Neutrophil (primary cell): ENCODE measurements at regions not wholly inside any gene's neighbourhood (a gene's known extent, or its start where the extent isn't known, plus 50 kb on each side); places are given as distances from the start of the nearest gene placed in this dataset.

Experiments
- H3K27ac ChIP-seq: fragments of 200-600 bp; sonication (generic); 2 replicates; pipeline ENCODE4 v1.5.1; 2016; ENCODE audit warnings: mild to moderate bottlenecking, moderate library complexity
- H3K27me3 ChIP-seq: fragments of 200-600 bp; sonication (generic); 2 replicates; pipeline ENCODE4 v1.6.0; 2016; ENCODE audit warnings: mild to moderate bottlenecking
- H3K36me3 ChIP-seq: fragments of 200-600 bp; sonication (generic); 2 replicates; pipeline ENCODE4 v1.5.1; 2017
- H3K4me1 ChIP-seq, 2 experiments: fragments of 200-600 bp in 1 of 2; sonication (generic) in 1 of 2; 1 replicate in 1 of 2; 2 replicates in 1 of 2; pipeline versions ENCODE4 v1.5.1 to v1.6.1; 2013 to 2016; ENCODE audit warnings: low read depth in 1 of 2, low read length in 1 of 2, mild to moderate bottlenecking in 1 of 2, moderate library complexity in 1 of 2; ENCODE audit not compliant: control insufficient read depth in 1 of 2, insufficient read depth in 1 of 2
- H3K4me3 ChIP-seq, 2 experiments: fragments of 200-600 bp in 1 of 2; sonication (generic) in 1 of 2; 1 replicate in 1 of 2; 2 replicates in 1 of 2; pipeline ENCODE4 v1.5.1; 2013 to 2016; ENCODE audit warnings: low read depth in 1 of 2, low read length in 1 of 2, mild to moderate bottlenecking in 1 of 2, moderate library complexity in 1 of 2
- H3K9me3 ChIP-seq: fragments of 200-600 bp; sonication (generic); 2 replicates; pipeline ENCODE4 v1.5.1; 2016
- TF ChIP-seq, protein P1 (sequence below): fragments of 200-600 bp; sonication (generic); IDR thresholded peaks from 2 replicates; pipeline ENCODE4 v1.5.1; 2016; ENCODE audit warnings: antibody characterized with exemption

DNA sequence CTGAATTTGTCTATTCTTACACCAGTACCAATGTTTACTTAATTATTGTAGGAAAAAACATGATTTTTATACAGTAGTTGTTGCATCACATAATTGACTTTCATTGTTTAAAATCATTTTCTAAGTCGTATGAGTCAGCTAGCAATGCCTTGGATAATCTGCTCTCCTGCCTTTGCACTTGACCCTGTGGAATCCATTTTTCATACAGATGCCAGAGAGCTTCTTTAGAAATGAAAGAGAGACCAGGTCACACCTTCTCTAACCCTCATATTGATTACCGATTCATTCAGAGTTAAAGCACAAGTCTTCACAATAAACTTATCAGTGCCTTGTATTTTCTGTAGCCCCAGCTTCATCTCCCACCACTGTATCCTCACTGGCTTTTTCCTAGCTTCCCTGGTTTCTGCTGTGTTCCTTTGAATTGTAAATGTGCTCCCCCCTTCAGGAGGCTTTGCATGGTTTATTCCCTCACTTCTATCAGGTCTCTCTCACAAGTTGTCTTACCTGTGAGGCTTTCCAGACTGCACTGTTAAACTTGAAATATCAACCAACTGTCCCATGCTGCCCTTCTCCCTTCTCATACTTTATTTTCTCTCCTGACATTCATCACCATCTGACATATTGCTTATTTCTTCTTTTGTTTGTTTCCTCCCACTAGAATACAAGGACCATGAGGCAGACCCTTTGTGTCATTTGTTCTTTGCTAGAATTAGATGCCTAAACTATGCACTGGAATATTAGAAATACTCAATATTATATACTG lies 662.0 kb upstream of the GBE1 start:
- H3K27me3 ChIP-seq: no peaks in the 10 kb centered on the region
- H3K27ac ChIP-seq: no peak overlapping the region
- no peaks in the 10 kb centered on the region for H3K36me3 ChIP-seq
- H3K9me3 ChIP-seq: no peaks in the 10 kb centered on the region
- TF ChIP-seq, protein P1, sequence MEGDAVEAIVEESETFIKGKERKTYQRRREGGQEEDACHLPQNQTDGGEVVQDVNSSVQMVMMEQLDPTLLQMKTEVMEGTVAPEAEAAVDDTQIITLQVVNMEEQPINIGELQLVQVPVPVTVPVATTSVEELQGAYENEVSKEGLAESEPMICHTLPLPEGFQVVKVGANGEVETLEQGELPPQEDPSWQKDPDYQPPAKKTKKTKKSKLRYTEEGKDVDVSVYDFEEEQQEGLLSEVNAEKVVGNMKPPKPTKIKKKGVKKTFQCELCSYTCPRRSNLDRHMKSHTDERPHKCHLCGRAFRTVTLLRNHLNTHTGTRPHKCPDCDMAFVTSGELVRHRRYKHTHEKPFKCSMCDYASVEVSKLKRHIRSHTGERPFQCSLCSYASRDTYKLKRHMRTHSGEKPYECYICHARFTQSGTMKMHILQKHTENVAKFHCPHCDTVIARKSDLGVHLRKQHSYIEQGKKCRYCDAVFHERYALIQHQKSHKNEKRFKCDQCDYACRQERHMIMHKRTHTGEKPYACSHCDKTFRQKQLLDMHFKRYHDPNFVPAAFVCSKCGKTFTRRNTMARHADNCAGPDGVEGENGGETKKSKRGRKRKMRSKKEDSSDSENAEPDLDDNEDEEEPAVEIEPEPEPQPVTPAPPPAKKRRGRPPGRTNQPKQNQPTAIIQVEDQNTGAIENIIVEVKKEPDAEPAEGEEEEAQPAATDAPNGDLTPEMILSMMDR: no peak
- no peak overlapping the region for H3K4me3 ChIP-seq
- no peaks in the 10 kb centered on the region for H3K4me1 ChIP-seq

DNA sequence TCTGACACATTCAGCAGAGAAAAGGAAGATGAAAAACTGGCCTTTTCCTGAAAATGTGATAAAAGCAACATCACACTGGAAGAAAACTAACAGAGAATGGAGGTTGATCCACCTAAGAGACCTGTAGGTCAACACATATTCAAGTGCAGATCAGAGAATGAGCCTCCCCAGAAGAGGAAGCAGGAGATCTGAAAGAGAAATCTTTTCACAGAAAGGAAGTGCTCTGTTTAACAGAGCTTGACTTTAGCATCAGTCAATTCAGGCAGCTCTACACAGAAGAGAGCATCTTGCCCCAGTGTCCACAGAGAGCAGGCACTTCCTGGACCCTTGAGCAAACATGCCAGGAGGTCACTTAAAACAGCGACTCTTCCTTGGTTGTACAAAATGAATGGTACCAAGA lies 655.4 kb upstream of the GBE1 start:
- Histone ChIP-seq H3K9me3 (no peaks in the 10 kb centered on the region), H3K36me3 (no peaks in the 10 kb centered on the region), H3K27me3 (no peaks in the 10 kb centered on the region), H3K4me3 (no peak overlapping the region), H3K4me1 (no peaks in the 10 kb centered on the region), H3K27ac (no peak overlapping the region)
- TF ChIP-seq, protein P1: no peak

DNA sequence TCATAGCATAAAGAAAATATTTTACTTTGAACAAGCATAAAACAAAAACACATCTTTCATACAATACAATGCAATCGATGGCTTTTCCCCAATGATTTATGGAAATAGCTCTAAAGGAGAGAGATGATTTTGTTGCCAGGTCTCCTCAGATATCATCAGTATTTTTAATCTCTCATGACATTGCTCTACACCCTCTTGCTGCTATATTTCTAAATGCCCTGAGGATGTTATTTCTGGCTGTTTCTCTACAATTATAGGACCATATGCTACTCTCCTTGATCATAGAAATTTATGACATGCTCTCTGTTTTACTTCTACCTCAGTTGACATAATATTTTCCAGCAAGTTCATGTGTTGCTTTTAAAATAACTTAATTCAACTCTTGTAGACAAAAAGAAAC lies 654.9 kb upstream of the GBE1 start:
- H3K36me3 ChIP-seq: no peaks in the 10 kb centered on the region
- H3K4me1 ChIP-seq: no peaks in the 10 kb centered on the region
- H3K4me3 ChIP-seq: no peak overlapping the region
- H3K27ac ChIP-seq: no peak overlapping the region
- TF ChIP-seq, protein P1: no peak
- H3K9me3 ChIP-seq: no peaks in the 10 kb centered on the region
- H3K27me3 ChIP-seq: no peaks in the 10 kb centered on the region

- TF ChIP-seq, protein P1: no peak
- Histone ChIP-seq H3K27me3 (no peaks in the 10 kb centered on the region), H3K27ac (no peak overlapping the region), H3K4me1 (no peaks in the 10 kb centered on the region), H3K36me3 (no peaks in the 10 kb centered on the region), H3K9me3 (no peaks in the 10 kb centered on the region), H3K4me3 (no peak overlapping the region)
These were observed 651.7 kb upstream of the GBE1 start for GRCh38 chr3:82413171-82413570.

DNA sequence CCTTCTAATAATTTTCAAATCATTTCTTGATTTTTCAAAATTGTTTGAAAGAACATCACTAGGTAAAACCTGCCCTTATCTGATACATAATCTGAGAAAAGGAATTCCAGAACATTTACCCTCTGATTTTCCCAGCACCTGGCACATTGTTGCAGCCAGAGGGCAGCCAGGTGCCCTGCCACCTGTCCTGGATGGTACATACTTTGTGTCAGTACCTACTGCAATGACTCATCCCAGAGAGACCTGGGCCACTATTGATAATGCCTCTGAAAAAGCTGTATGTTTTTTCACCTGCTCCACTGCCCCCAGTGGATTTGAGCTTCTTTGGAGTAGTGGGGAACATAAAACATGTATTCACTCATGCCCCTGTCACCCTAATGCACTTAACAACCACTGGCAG lies 648.9 kb upstream of the GBE1 start:
- H3K4me1 ChIP-seq: no peaks in the 10 kb centered on the region
- TF ChIP-seq, protein P1: no peak
- no peaks in the 10 kb centered on the region for H3K36me3 ChIP-seq
- H3K9me3 ChIP-seq: no peaks in the 10 kb centered on the region
- H3K4me3 ChIP-seq: no peak overlapping the region
- H3K27me3 ChIP-seq: no peaks in the 10 kb centered on the region
- H3K27ac ChIP-seq: no peak overlapping the region
